Activated T-cell treated with anti-CD3 and anti-CD28 coated beads, Interleukin-2, amount 50 U/mL, for 4 hours (primary cell): ENCODE measurements at regions not wholly inside any gene's neighbourhood (a gene's known extent, or its start where the extent isn't known, plus 50 kb on each side); places are given as distances from the start of the nearest gene placed in this dataset.
"Not testable (repeated sequence)": the region's sequence is repeated elsewhere in the genome, so short reads cannot be mapped to it uniquely, and the experiment has no call there.

ENCODE experiments used
- ATAC-seq, 2 donors: fragments of 200-7000 bp; cut with Tn5 transposase; one replicate each; pipeline ENCODE4 v1.10.0; 2021
- DNase-seq: peaks from one replicate; pipeline ENCODE4 v3.0.0-alpha.2; 2020
- H3K27me3 Mint-ChIP-seq: one replicate; pipeline ENCODE4 v1.8.0; 2021; ENCODE audit warnings: low read depth, mixed read lengths
- H3K36me3 Mint-ChIP-seq: one replicate; pipeline ENCODE4 v1.8.0; 2022; ENCODE audit warnings: mixed read lengths; ENCODE audit not compliant: insufficient read depth
- H3K4me1 Mint-ChIP-seq: one replicate; pipeline ENCODE4 v1.8.0; 2021; ENCODE audit warnings: low read depth, mixed read lengths
- H3K4me3 Mint-ChIP-seq: one replicate; pipeline ENCODE4 v1.8.0; 2021; ENCODE audit warnings: mild to moderate bottlenecking, moderate library complexity, mixed read lengths
- H3K9me3 Mint-ChIP-seq: one replicate; pipeline ENCODE4 v1.8.0; 2021; ENCODE audit warnings: mixed read lengths

DNA sequence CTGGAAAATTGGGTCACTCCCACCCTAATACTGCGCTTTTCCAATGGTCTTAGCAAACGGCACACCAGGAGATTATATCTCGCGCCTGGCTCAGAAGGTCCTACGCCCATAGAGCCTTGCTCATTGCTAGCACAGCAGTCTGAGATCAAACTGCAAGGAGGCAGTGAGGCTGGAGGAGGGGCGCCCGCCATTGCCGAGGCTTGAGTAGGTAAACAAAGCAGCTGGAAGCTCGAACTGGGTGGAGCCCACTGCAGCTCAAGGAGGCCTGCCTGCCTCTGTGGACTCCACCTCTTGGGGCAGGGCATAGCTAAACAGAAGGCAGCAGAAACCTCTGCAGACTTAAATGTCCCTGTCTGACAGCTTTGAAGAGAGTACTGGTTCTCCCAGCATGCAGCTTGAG lies 362.6 kb upstream of the GOT2 start:
- DNase-seq, H3K9me3 Mint-ChIP-seq, H3K4me1 Mint-ChIP-seq, H3K36me3 Mint-ChIP-seq, H3K27me3 Mint-ChIP-seq, H3K4me3 Mint-ChIP-seq, ATAC-seq: not testable (repeated sequence)

DNA sequence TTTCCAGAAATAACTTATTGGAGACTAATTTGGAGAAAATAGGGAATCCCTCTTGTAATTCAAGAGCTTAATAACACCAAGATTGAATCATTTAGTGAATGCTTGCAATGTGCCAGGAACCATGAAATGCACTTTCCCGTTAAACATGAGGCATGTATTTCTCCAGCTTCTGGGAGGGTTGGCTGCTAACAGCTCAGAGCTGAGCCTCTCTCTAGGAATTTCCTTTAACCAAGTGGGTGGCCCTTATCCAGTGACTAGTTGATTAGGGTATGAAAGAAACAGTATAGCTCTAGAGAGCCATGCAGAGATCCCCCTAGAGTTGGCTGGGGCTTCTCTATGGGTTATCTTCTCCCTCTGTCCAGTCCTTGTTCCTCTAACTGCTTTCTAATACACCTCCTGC lies 356.4 kb upstream of the GOT2 start:
- DNase-seq (no peak), ATAC-seq (no peak)
- no peaks in the 10 kb centered on the region for H3K4me1 Mint-ChIP-seq
- H3K9me3 Mint-ChIP-seq = peaks cover 13% of the 10 kb centered on the region
- H3K27me3 Mint-ChIP-seq = no peaks in the 10 kb centered on the region
- H3K4me3 Mint-ChIP-seq = no peak overlapping the region
- no peaks in the 10 kb centered on the region for H3K36me3 Mint-ChIP-seq

DNA sequence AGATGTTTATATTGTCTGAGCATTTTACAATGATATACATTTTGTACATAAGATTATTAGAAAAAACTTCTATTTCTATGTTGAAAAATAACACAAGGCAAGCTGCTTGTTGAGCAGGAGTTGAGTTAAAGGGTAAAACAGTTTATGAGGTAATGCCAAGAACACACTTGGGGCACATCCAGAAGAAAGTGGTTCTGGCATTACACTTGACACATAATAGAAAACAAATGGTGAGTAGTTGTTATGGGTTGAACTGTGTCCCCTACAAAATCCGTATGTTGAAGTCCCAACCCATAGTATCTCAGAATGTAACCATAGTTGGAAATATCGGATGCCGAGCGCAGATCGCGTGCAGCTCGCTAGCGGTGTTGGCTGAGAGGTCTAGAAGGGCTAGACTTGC lies 354.3 kb upstream of the GOT2 start:
- Mint-ChIP-seq H3K9me3 (peaks cover 10% of the 10 kb centered on the region), H3K36me3 (no peaks in the 10 kb centered on the region), H3K4me1 (no peaks in the 10 kb centered on the region)

DNA sequence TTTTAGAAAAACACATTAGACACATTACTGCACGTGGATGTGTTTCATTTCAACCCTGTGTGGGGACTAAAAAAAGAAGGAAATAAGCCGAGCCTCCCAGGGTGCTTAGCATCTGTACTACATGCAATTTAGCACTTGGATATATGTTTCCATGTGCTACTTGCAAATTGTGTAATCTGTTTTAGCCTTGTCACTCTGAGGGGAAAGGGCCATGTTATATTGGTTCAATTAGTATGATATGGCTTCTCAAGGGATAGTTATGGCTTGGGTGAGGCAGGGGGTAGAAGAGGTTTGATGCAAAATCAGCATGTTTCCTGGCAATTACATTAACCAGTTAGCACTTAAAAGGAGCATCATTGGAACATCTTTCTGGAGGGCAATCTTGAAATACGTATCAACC lies 353.5 kb upstream of the GOT2 start:
- Mint-ChIP-seq H3K4me3 (no peak overlapping the region), H3K27me3 (no peaks in the 10 kb centered on the region), H3K9me3 (peaks cover 10% of the 10 kb centered on the region), H3K36me3 (no peaks in the 10 kb centered on the region), H3K4me1 (no peaks in the 10 kb centered on the region)
- DNase-seq = no peak
- no peak for ATAC-seq

More for the DNA sequence above, 354.3 kb upstream of the GOT2 start:
- no peak for DNase-seq
- Mint-ChIP-seq H3K27me3 (no peaks in the 10 kb centered on the region), H3K4me3 (no peak overlapping the region)
- no peak for ATAC-seq

DNA sequence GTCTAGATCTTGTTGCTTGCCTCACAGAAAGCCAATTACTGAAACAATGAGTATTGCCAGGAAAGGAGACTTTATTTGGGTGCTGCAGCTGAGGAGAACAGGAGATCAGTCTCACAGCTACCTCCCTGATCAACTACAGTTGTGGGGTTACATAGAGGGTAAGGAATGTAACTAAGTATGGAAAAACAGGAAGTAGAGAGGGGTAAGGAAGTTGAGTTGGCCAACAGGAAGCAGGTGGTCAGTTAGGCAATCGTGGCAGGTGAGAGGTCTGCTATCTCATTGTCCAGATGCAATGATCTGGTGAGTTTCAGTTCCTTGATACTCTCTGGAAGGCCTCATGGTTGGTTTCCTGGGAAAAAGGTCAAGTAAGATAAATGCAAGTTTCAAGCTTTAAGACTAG lies 333.1 kb upstream of the GOT2 start:
- H3K36me3 Mint-ChIP-seq = no peaks in the 10 kb centered on the region
- no peaks in the 10 kb centered on the region for H3K27me3 Mint-ChIP-seq
- DNase-seq (no peak), ATAC-seq (no peak)
- H3K9me3 Mint-ChIP-seq = peaks cover 14% of the 10 kb centered on the region
- no peaks in the 10 kb centered on the region for H3K4me1 Mint-ChIP-seq
- no peak overlapping the region for H3K4me3 Mint-ChIP-seq

DNA sequence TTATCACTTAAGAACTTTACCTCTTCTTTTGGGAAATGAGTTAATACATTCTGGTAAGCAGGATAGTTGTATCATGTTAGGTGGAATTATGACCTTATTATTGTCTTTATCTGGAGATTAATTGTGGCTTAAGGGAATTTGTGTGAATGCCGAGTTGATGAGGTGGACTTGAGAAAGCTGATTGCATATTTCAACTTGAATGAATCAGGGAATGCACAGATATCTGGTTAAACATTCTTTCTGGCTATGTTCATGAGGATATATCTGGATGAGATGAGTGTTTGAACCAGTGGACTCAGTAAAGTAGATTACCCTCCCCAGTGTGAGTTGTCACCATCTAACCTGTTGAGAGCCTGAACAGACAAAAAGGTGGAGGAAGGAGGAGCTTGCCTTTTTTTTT lies 326.1 kb upstream of the GOT2 start:
- DNase-seq (no peak), ATAC-seq (no peak)
- no peaks in the 10 kb centered on the region for H3K4me1 Mint-ChIP-seq
- no peak overlapping the region for H3K4me3 Mint-ChIP-seq
- H3K9me3 Mint-ChIP-seq = peaks cover 6% of the 10 kb centered on the region
- H3K27me3 Mint-ChIP-seq = no peaks in the 10 kb centered on the region
- no peaks in the 10 kb centered on the region for H3K36me3 Mint-ChIP-seq

DNA sequence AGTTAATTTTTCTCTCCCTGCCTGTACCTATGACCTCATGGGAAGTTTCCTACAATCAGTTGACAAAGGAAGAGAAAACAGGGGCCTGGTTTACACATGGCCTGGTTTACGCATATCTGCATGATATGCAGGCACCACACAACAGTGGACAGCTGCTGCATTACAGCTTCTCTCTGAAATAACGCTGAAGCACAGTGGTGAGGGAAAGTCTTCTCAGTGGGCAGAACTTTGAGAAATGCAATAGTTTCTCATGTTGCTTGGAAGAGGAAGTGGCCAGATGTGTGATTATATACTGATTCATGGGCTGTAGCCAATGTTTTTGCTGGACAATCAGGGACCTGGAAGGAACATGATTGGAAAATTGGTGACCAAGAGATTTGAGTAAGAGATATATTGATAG lies 324.1 kb upstream of the GOT2 start:
- H3K4me1 Mint-ChIP-seq = no peaks in the 10 kb centered on the region
- peaks cover 6% of the 10 kb centered on the region for H3K9me3 Mint-ChIP-seq
- H3K4me3 Mint-ChIP-seq = no peak overlapping the region
- DNase-seq (no peak), ATAC-seq (no peak)
- no peaks in the 10 kb centered on the region for H3K36me3 Mint-ChIP-seq
- H3K27me3 Mint-ChIP-seq = no peaks in the 10 kb centered on the region

DNA sequence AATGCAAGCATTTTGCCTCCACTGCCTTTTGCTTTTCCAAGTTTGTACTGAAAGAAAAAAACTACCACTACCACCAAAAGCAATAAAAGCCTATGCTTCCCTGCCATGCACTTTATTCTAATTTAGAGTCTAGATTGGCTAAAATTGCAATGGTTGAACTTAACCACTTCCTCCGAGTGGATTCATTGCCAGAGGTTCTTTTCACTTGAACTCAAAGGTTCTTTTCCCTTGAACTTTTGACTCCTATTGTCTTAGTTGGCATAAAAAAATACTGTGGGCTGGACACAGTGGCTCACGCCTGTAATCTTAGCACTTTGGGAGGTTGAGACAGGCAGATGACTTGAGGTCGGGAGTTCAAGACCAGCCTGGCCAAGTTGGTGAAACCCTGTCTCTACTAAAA lies 319.8 kb upstream of the GOT2 start:
- Mint-ChIP-seq H3K4me1 (no peaks in the 10 kb centered on the region), H3K27me3 (no peaks in the 10 kb centered on the region), H3K9me3 (peaks cover 6% of the 10 kb centered on the region), H3K4me3 (no peak overlapping the region), H3K36me3 (no peaks in the 10 kb centered on the region)
- ATAC-seq (no peak), DNase-seq (no peak)

DNA sequence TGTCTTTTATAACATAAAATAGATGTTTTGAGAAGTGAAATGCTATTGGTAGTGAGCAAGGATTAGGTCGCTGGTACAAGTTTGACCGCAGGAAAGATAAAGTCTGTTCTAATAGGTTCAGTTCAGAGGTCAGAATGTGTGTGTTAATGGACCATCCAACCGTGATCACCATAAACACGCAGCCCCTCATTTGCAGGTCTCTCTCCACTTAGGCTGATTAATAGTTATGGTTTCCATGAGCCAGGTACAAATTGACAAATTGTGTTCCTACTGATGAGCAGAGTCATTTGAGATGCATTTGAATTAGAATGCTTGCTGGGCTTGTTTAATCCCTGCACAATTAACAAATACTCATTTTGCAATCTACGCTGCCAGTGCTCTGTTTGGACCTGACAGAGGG lies 318.1 kb upstream of the GOT2 start:
- no peaks in the 10 kb centered on the region for H3K27me3 Mint-ChIP-seq
- H3K4me3 Mint-ChIP-seq = no peak overlapping the region
- ATAC-seq (no peak), DNase-seq (no peak)
- H3K4me1 Mint-ChIP-seq = no peaks in the 10 kb centered on the region
- no peaks in the 10 kb centered on the region for H3K9me3 Mint-ChIP-seq
- H3K36me3 Mint-ChIP-seq = no peaks in the 10 kb centered on the region

DNA sequence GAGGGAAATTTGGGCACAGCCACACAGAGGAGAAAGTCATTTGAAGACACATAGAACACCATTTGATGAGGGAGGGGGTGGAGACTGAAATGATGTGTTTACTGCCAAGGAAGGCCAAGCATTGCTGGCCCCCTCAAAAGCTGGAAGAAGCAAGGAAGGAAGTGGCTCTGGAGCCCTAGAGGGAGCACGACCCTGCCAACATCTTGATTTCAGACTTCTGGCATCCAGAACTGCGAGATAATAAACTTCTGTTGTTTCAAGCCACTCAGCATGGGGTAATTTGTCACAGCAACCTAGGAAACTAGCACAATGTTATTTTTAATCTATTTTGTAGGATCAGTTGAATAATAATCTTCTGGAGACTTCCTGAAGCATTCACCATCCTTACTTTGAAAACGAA lies 314.8 kb upstream of the GOT2 start:
- no peaks in the 10 kb centered on the region for H3K36me3 Mint-ChIP-seq
- no peak for ATAC-seq
- no peaks in the 10 kb centered on the region for H3K9me3 Mint-ChIP-seq
- no peaks in the 10 kb centered on the region for H3K4me1 Mint-ChIP-seq
- H3K27me3 Mint-ChIP-seq = no peaks in the 10 kb centered on the region
- no peak overlapping the region for H3K4me3 Mint-ChIP-seq
- no peak for DNase-seq

DNA sequence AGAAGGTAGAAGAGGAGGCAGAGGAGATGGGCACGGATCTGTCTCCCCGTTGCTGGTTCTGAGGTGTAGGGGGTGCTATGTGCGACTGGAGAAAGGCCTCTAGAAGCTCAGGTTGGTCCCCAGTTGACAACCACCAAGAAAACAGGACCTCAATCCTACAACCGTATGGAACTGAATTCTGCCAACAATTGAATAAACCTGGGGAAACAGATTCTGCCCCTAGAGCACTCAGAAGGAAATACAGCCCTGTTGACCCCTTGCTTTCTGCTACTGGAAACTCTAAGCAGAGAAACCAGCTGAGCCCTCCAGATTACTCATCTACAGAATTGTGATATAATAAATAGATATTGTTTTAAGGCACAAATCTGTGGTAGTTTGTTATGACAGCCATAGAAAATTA lies 313.0 kb upstream of the GOT2 start:
- no peak overlapping the region for H3K4me3 Mint-ChIP-seq
- H3K36me3 Mint-ChIP-seq = no peaks in the 10 kb centered on the region
- H3K27me3 Mint-ChIP-seq = no peaks in the 10 kb centered on the region
- DNase-seq (no peak), ATAC-seq (no peak)
- H3K9me3 Mint-ChIP-seq = no peaks in the 10 kb centered on the region
- H3K4me1 Mint-ChIP-seq = no peaks in the 10 kb centered on the region

DNA sequence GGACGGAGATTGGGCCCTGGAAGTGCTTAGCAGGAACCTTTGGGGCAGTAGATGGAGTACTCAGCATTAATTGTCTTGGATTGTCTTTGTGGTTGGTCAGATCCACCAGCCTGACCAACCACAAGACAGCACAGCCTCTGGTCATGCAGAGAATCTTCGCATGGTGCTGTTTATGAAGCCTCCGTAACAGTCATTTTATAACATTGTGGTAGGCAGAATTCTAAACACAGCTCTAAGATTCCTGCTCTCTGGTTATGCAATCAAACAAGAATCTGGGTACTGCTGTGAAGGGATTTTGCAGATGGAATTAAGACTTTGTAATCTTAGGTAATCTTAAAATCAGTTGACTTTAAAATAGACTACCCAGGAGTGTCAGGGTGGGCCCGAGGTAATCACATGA lies 312.2 kb upstream of the GOT2 start:
- ATAC-seq (no peak), DNase-seq (no peak)
- H3K9me3 Mint-ChIP-seq = no peaks in the 10 kb centered on the region
- H3K4me3 Mint-ChIP-seq = no peak overlapping the region
- H3K27me3 Mint-ChIP-seq = no peaks in the 10 kb centered on the region
- H3K36me3 Mint-ChIP-seq = no peaks in the 10 kb centered on the region
- H3K4me1 Mint-ChIP-seq = no peaks in the 10 kb centered on the region

DNA sequence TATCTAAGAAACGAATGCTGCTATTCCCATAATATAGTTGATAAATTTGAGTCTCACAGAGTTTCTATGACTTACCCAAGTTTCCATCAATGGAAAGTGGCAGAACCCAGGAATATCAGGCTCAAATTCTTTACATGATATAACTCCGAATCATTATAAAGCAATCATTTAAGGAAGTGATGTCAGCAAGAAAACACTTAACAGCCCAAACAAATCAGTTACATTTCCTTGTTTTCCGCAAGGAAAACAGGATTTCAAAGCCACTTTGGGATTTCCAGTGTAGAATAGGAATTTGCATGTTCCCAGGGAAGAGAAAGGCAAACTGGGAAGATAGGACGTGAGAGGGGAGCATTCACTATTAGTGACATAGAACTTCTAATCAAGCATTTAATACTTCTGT lies 311.4 kb upstream of the GOT2 start:
- Mint-ChIP-seq H3K4me3 (no peak overlapping the region), H3K27me3 (no peaks in the 10 kb centered on the region), H3K9me3 (no peaks in the 10 kb centered on the region), H3K36me3 (no peaks in the 10 kb centered on the region), H3K4me1 (no peaks in the 10 kb centered on the region)
- DNase-seq = no peak
- ATAC-seq = no peak

DNA sequence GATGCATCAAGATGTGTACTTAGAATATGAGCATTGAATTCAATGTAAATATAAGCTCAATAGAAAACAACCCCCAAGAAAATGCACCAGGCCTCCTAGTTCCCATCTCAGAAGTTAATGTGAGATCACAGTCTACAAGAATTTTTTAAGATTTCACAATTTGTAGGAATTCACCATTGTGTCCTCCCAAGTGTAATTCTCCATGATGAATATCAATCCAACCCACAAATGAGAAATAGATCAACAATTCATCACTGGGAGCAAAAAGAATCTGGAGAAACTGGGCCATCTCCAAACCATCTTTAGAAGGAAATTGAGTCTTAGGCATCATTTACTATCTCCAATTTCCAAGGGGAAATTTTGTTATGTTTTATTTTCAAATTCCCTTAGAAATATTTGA lies 310.5 kb upstream of the GOT2 start:
- Mint-ChIP-seq H3K4me1 (no peaks in the 10 kb centered on the region), H3K9me3 (no peaks in the 10 kb centered on the region), H3K4me3 (no peak overlapping the region), H3K27me3 (no peaks in the 10 kb centered on the region), H3K36me3 (no peaks in the 10 kb centered on the region)
- DNase-seq (no peak), ATAC-seq (no peak)

DNA sequence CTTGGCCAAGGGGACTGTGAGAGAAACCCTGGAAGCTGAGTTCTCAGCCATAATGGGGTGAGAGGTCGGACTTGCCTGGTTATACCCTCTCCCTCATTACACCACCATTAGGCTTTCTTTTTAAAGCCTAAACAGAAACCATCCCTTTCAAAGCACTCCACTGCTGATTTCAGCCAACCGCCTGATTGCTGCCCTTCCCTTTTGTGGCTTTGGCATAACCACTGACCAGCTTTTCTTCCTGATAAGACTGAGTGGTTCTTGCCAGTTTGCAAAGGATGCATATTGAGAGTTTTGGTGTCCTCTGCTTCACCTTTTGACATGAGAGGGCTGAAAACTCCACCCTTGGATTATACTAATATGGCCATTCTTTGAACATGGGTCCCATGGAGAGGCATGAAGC lies 308.2 kb upstream of the GOT2 start:
- DNase-seq (no peak), ATAC-seq (no peak)
- Mint-ChIP-seq H3K4me3 (no peak overlapping the region), H3K27me3 (no peaks in the 10 kb centered on the region), H3K9me3 (peaks cover 5% of the 10 kb centered on the region), H3K36me3 (no peaks in the 10 kb centered on the region), H3K4me1 (no peaks in the 10 kb centered on the region)

DNA sequence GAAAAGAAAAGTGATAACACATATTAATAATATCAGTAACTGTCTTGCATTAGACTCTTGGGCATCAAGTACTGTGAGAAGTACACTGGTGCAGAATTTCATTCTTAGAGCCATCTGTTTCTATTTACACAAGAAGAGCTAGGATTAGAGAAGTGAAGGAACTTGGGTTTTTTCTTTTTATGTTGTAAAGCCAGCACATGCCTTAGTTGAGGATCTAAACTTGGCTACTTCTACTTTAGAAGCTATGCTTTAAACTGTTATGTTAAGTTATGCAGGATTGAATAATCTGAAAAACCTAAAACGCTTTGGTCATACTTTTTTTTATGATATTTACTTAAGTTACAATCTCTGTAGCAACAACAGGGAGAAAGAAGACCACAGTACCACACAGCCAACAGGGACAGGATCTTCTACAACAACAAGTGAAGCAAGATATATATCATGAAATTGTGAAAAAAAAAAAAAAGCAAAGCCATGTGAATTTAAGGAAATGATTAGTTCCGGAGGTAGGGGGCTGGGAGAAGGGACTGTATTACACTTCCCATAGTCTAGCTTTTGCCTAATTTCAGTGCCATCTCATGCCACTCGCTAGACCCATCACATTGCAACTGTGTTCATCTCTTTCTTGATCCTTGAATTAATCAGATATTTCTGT lies 305.1 kb upstream of the GOT2 start:
- H3K36me3 Mint-ChIP-seq = no peaks in the 10 kb centered on the region
- no peak overlapping the region for H3K4me3 Mint-ChIP-seq

More for the DNA sequence above, 305.1 kb upstream of the GOT2 start:
- Mint-ChIP-seq H3K4me1 (no peaks in the 10 kb centered on the region), H3K9me3 (peaks cover 5% of the 10 kb centered on the region), H3K27me3 (no peaks in the 10 kb centered on the region)
- ATAC-seq (no peak), DNase-seq (no peak)
